ENCODE measurements at regions not wholly inside any gene's neighbourhood (a gene's known extent, or its start where the extent isn't known, plus 50 kb on each side); places are given as distances from the start of the nearest gene placed in this dataset.

- Histone ChIP-seq H3K27me3 (no peaks in the 10 kb centered on the region), H3K4me1 (peaks cover 0 to 44% (median 25%) of the 10 kb centered on the region in 4 donors), H3K4me3 (no peak overlapping the region), H3K27ac (no peak overlapping the region), H3K36me3 (no peaks in the 10 kb centered on the region), H3K9me3 (peaks cover 0 to 2% (median 0%) of the 10 kb centered on the region in 3 donors)
- TF ChIP-seq CTCF (IDR thresholded peaks at IDR 0.05) = no peak
- intact Hi-C loops (cut with DNase I; ENCODE audit: low total_unique reads) = no loop called here
- no peak for DNase-seq
Observed at GRCh38 chr3:16086690-16087089, 87.8 kb upstream of the GALNT15 start.

GRCh38 chr3:16088496-16088895 lies 86.0 kb upstream of the GALNT15 start:
- TF ChIP-seq CTCF (IDR thresholded peaks at IDR 0.05) = no peak
- no peaks in the 10 kb centered on the region for H3K36me3 ChIP-seq
- no peaks in the 10 kb centered on the region for H3K9me3 ChIP-seq
- DNase-seq = no peak
- peaks cover 0 to 44% (median 25%) of the 10 kb centered on the region in 4 donors for H3K4me1 ChIP-seq
- no peak overlapping the region for H3K4me3 ChIP-seq
- no peak overlapping the region for H3K27ac ChIP-seq
- intact Hi-C loops (cut with DNase I; ENCODE audit: low total_unique reads) = no loop called here
- H3K27me3 ChIP-seq = no peaks in the 10 kb centered on the region

- intact Hi-C loops (cut with DNase I; ENCODE audit: low total_unique reads) = no loop called here
- peak overlapping the region; percentile 41 to 45 for H3K27ac ChIP-seq
Observed at GRCh38 chr3:16089521-16089920, 85.0 kb upstream of the GALNT15 start.

GRCh38 chr3:16090024-16090423 lies 84.5 kb upstream of the GALNT15 start:
- no peak for DNase-seq
- intact Hi-C loops (cut with DNase I; ENCODE audit: low total_unique reads) = no loop called here
- H3K4me3 ChIP-seq = no peak overlapping the region
- H3K36me3 ChIP-seq = no peaks in the 10 kb centered on the region
- no peaks in the 10 kb centered on the region for H3K27me3 ChIP-seq
- peaks cover 0 to 43% (median 25%) of the 10 kb centered on the region in 4 donors for H3K4me1 ChIP-seq
- H3K9me3 ChIP-seq = no peaks in the 10 kb centered on the region
- H3K27ac ChIP-seq = peak overlapping the region; percentile 41 to 45
- no peak for TF ChIP-seq CTCF (IDR thresholded peaks at IDR 0.05)

More at GRCh38 chr3:16089521-16089920, 85.0 kb upstream of the GALNT15 start:
- H3K4me3 ChIP-seq = no peak overlapping the region
- no peaks in the 10 kb centered on the region for H3K27me3 ChIP-seq
- no peaks in the 10 kb centered on the region for H3K36me3 ChIP-seq
- DNase-seq = no peak
- peaks cover 0 to 44% (median 25%) of the 10 kb centered on the region in 4 donors for H3K4me1 ChIP-seq
- no peak for TF ChIP-seq CTCF (IDR thresholded peaks at IDR 0.05)
- H3K9me3 ChIP-seq = no peaks in the 10 kb centered on the region

GRCh38 chr3:16090706-16091105 lies 83.8 kb upstream of the GALNT15 start:
- no peak for TF ChIP-seq CTCF (IDR thresholded peaks at IDR 0.05)
- no peak for DNase-seq

GRCh38 chr3:16092923-16093322 lies 81.6 kb upstream of the GALNT15 start:
- intact Hi-C loops (cut with DNase I; ENCODE audit: low total_unique reads) = no loop called here
- H3K9me3 ChIP-seq = no peaks in the 10 kb centered on the region
- peaks cover 0 to 26% (median 18%) of the 10 kb centered on the region in 4 donors for H3K4me1 ChIP-seq
- H3K4me3 ChIP-seq = no peak overlapping the region
- no peak for TF ChIP-seq CTCF (IDR thresholded peaks at IDR 0.05)
- no peaks in the 10 kb centered on the region for H3K27me3 ChIP-seq
- no peaks in the 10 kb centered on the region for H3K36me3 ChIP-seq
- DNase-seq = no peak
- no peak overlapping the region for H3K27ac ChIP-seq

More at GRCh38 chr3:16090706-16091105, 83.8 kb upstream of the GALNT15 start:
- intact Hi-C loops (cut with DNase I; ENCODE audit: low total_unique reads) = no loop called here
- Histone ChIP-seq H3K27ac (peak overlapping the region; percentile 41 to 45), H3K4me1 (peaks cover 0 to 36% (median 22%) of the 10 kb centered on the region in 4 donors), H3K9me3 (no peaks in the 10 kb centered on the region), H3K4me3 (no peak overlapping the region), H3K36me3 (no peaks in the 10 kb centered on the region), H3K27me3 (no peaks in the 10 kb centered on the region)
